GM23338 (cell line): ENCODE measurements at regions not wholly inside any gene's neighbourhood (a gene's known extent, or its start where the extent isn't known, plus 50 kb on each side); places are given as distances from the start of the nearest gene placed in this dataset.

Experiments used
- ATAC-seq: fragments of 200-7000 bp; cut with Tn5 transposase; 3 replicates; pipeline ENCODE4 v1.9.1; 2020
- DNase-seq: peaks from one replicate; pipeline ENCODE4 v3.0.0-alpha.2; 2015; ENCODE audit warnings: low spot score
- H2AFZ ChIP-seq: fragments of 200-600 bp; sonication (generic); 2 replicates; pipeline ENCODE4 v1.8.0; 2016; ENCODE audit warnings: antibody characterized with exemption, mild to moderate bottlenecking, moderate library complexity
- H3F3A ChIP-seq: fragments of 200-600 bp; sonication (generic); replicated peaks from 2 replicates; pipeline ENCODE4 v1.8.0; 2017; ENCODE audit warnings: antibody characterized with exemption, mixed run types, low read depth
- H3K27ac ChIP-seq: fragments of 200-600 bp; sonication (generic); 2 replicates; pipeline ENCODE4 v1.6.1; 2016; ENCODE audit warnings: low read depth
- H3K27me3 ChIP-seq: fragments of 200-600 bp; sonication (generic); 2 replicates; pipeline ENCODE4 v1.8.0; 2016; ENCODE audit warnings: mild to moderate bottlenecking, mixed run types, moderate library complexity; ENCODE audit not compliant: insufficient read depth
- H3K36me3 ChIP-seq: fragments of 200-600 bp; sonication (generic); 2 replicates; pipeline ENCODE4 v1.8.0; 2016; ENCODE audit warnings: mild to moderate bottlenecking; ENCODE audit not compliant: insufficient read depth
- H3K4me1 ChIP-seq: fragments of 200-600 bp; sonication (generic); 2 replicates; pipeline ENCODE4 v1.8.0; 2016; ENCODE audit warnings: mild to moderate bottlenecking, moderate library complexity; ENCODE audit not compliant: insufficient read depth
- H3K4me2 ChIP-seq: fragments of 200-600 bp; sonication (generic); 2 replicates; pipeline ENCODE4 v1.7.1; 2017; ENCODE audit warnings: mixed run types
- H3K4me3 ChIP-seq: fragments of 200-600 bp; sonication (generic); 2 replicates; pipeline ENCODE4 v1.6.1; 2016; ENCODE audit warnings: mixed run types
- H3K79me2 ChIP-seq: fragments of 200-600 bp; sonication (generic); replicated peaks from 2 replicates; pipeline ENCODE4 v1.8.0; 2017; ENCODE audit warnings: mild to moderate bottlenecking; ENCODE audit not compliant: insufficient read depth
- H3K9me2 ChIP-seq: fragments of 200-600 bp; sonication (generic); 2 replicates; pipeline ENCODE4 v1.8.0; 2017; ENCODE audit not compliant: insufficient read depth
- H4K20me1 ChIP-seq: fragments of 200-600 bp; sonication (generic); replicated peaks from 2 replicates; pipeline ENCODE4 v1.8.0; 2017; ENCODE audit warnings: mild to moderate bottlenecking; ENCODE audit not compliant: insufficient read depth
- H3K27ac Mint-ChIP-seq: 2 replicates; pipeline ENCODE4 v1.8.0; 2020; ENCODE audit warnings: inconsistent platforms, mild to moderate bottlenecking, moderate library complexity, mixed read lengths
- H3K27me3 Mint-ChIP-seq: 3 replicates; pipeline ENCODE4 v1.8.0; 2022; ENCODE audit warnings: low read depth, mild to moderate bottlenecking, moderate library complexity, mixed read lengths, inconsistent platforms; ENCODE audit not compliant: insufficient read depth, poor library complexity
- H3K36me3 Mint-ChIP-seq: 3 replicates; pipeline ENCODE4 v1.8.0; 2021; ENCODE audit warnings: low read depth, mild to moderate bottlenecking, inconsistent platforms, moderate library complexity, mixed read lengths
- H3K4me1 Mint-ChIP-seq: 3 replicates; pipeline ENCODE4 v1.8.0; 2020; ENCODE audit warnings: mild to moderate bottlenecking, inconsistent platforms, mixed read lengths
- H3K4me3 Mint-ChIP-seq: 3 replicates; pipeline ENCODE4 v1.8.0; 2021; ENCODE audit warnings: moderate library complexity, mild to moderate bottlenecking, inconsistent platforms, mixed read lengths
- H3K9me3 Mint-ChIP-seq: 3 replicates; pipeline ENCODE4 v1.8.0; 2020; ENCODE audit warnings: moderate library complexity, mild to moderate bottlenecking, inconsistent platforms, mixed read lengths
- CREB1 ChIP-seq: fragments of 250-450 bp; sonication (Bioruptor Pico); IDR thresholded peaks from 2 replicates; pipeline ENCODE4 v1.5.0; 2020; ENCODE audit warnings: low read depth, mild to moderate bottlenecking, moderate library complexity
- EZH2 ChIP-seq: fragments of 200-600 bp; sonication (generic); IDR thresholded peaks from one replicate; pipeline ENCODE4 v1.8.0; 2017; ENCODE audit warnings: antibody characterized with exemption, mild to moderate bottlenecking, low read depth; ENCODE audit not compliant: unreplicated experiment
- EZH2phosphoT487 ChIP-seq: fragments of 200-600 bp; sonication (generic); IDR thresholded peaks from one replicate; pipeline ENCODE4 v1.8.1; 2018; ENCODE audit warnings: antibody characterized with exemption; ENCODE audit not compliant: unreplicated experiment
- JUNB ChIP-seq: IDR thresholded peaks from one replicate; pipeline ENCODE4 v1.6.1; 2016; ENCODE audit warnings: antibody characterized with exemption; ENCODE audit not compliant: unreplicated experiment
- NANOG ChIP-seq: IDR thresholded peaks from 2 replicates; pipeline ENCODE4 v1.6.1; 2016; ENCODE audit warnings: antibody characterized with exemption, borderline replicate concordance
- POLR2AphosphoS5 ChIP-seq: IDR thresholded peaks from 2 replicates; pipeline ENCODE4 v1.6.1; 2016; ENCODE audit warnings: antibody characterized with exemption, low read depth
- STAT1 ChIP-seq: IDR thresholded peaks from one replicate; pipeline ENCODE4 v1.6.1; 2016; ENCODE audit warnings: antibody characterized with exemption; ENCODE audit not compliant: unreplicated experiment
- ZNF114 ChIP-seq: fragments of 250-450 bp; sonication (Bioruptor Pico); IDR thresholded peaks from 2 replicates; pipeline ENCODE4 v1.5.0; 2020; ENCODE audit warnings: mild to moderate bottlenecking, moderate library complexity
- ZNF331 ChIP-seq: fragments of 250-450 bp; sonication (Bioruptor Pico); IDR thresholded peaks from 2 replicates; pipeline ENCODE4 v1.5.0; 2020; ENCODE audit warnings: low read depth, mild to moderate bottlenecking, moderate library complexity
- ZNF462 ChIP-seq: fragments of 250-450 bp; sonication (Bioruptor Pico); IDR thresholded peaks from 2 replicates; pipeline ENCODE4 v1.5.0; 2020; ENCODE audit warnings: mild to moderate bottlenecking, moderate library complexity
- TF ChIP-seq, protein P1 (sequence below): IDR thresholded peaks from 2 replicates; pipeline ENCODE4 v1.6.1; 2016; ENCODE audit warnings: antibody characterized with exemption
- TF ChIP-seq, protein P2 (sequence below), 2 experiments: fragments of 200-600 bp in 1 of 2; sonication (generic) in 1 of 2; conservative IDR thresholded peaks; 2 replicates each; pipeline versions ENCODE4 v1.5.1 to v1.6.1; 2016 to 2017; ENCODE audit warnings: antibody characterized with exemption in 2 of 2, low read depth in 2 of 2, mild to moderate bottlenecking in 2 of 2, moderate library complexity in 1 of 2
- TF ChIP-seq, protein P3 (sequence below): IDR thresholded peaks from one replicate; pipeline ENCODE4 v1.6.1; 2018; ENCODE audit warnings: antibody characterized with exemption; ENCODE audit not compliant: unreplicated experiment

DNA sequence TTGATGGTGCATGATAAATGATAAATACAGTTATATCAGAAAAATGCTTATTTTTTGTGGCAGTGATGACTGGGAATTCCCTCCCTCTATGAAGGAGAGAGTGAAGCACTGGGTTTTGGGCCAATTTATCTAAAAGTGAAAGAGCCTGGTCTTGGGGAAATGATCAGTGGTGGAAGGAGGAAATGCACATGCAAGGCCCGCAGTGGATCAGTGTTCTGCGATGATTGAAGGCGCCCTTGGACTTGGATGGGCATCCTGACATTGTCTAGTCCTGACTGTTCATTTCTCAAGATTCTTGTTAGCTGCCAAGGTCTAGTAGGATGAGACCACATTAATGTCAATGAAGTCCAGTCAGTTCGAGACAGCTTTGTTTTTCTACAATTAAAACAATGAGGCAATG is 272.0 kb upstream of the SLC35B3 start:
- H4K20me1 ChIP-seq = no peaks in the 10 kb centered on the region
- no peaks in the 10 kb centered on the region; the same call in 1 of the 2 replicates for H3K4me1 ChIP-seq
- H3K4me2 ChIP-seq = no peak overlapping the region
- H3K9me2 ChIP-seq = no peaks in the 10 kb centered on the region
- H3K4me3 ChIP-seq = no peak overlapping the region
- no peaks in the 10 kb centered on the region for H3K9me3 Mint-ChIP-seq
- no peaks in the 10 kb centered on the region for H3F3A ChIP-seq
- no peaks in the 10 kb centered on the region for H3K36me3 Mint-ChIP-seq
- H3K4me3 Mint-ChIP-seq = no peak overlapping the region
- no peaks in the 10 kb centered on the region for H3K79me2 ChIP-seq
- no peaks in the 10 kb centered on the region for H3K36me3 ChIP-seq
- no peak overlapping the region for H3K27ac Mint-ChIP-seq
- no peaks in the 10 kb centered on the region for H3K27me3 ChIP-seq
- TF ChIP-seq ZNF462 (CRISPR knock-in tag) = no peak
- no peak for TF ChIP-seq JUNB
- TF ChIP-seq, protein P1, sequence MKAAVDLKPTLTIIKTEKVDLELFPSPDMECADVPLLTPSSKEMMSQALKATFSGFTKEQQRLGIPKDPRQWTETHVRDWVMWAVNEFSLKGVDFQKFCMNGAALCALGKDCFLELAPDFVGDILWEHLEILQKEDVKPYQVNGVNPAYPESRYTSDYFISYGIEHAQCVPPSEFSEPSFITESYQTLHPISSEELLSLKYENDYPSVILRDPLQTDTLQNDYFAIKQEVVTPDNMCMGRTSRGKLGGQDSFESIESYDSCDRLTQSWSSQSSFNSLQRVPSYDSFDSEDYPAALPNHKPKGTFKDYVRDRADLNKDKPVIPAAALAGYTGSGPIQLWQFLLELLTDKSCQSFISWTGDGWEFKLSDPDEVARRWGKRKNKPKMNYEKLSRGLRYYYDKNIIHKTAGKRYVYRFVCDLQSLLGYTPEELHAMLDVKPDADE = no peak
- TF ChIP-seq EZH2 = no peak
- TF ChIP-seq, protein P2, sequence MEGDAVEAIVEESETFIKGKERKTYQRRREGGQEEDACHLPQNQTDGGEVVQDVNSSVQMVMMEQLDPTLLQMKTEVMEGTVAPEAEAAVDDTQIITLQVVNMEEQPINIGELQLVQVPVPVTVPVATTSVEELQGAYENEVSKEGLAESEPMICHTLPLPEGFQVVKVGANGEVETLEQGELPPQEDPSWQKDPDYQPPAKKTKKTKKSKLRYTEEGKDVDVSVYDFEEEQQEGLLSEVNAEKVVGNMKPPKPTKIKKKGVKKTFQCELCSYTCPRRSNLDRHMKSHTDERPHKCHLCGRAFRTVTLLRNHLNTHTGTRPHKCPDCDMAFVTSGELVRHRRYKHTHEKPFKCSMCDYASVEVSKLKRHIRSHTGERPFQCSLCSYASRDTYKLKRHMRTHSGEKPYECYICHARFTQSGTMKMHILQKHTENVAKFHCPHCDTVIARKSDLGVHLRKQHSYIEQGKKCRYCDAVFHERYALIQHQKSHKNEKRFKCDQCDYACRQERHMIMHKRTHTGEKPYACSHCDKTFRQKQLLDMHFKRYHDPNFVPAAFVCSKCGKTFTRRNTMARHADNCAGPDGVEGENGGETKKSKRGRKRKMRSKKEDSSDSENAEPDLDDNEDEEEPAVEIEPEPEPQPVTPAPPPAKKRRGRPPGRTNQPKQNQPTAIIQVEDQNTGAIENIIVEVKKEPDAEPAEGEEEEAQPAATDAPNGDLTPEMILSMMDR (conservative IDR thresholded peaks at IDR 0.05; ENCODE audit: low read depth in 2 of 2) = no peak
- no peak for TF ChIP-seq EZH2phosphoT487
- no peak for TF ChIP-seq ZNF331
- TF ChIP-seq NANOG = no peak
- no peak for TF ChIP-seq POLR2AphosphoS5
- no peak for TF ChIP-seq CREB1 (CRISPR knock-in tag)
- TF ChIP-seq, protein P3, sequence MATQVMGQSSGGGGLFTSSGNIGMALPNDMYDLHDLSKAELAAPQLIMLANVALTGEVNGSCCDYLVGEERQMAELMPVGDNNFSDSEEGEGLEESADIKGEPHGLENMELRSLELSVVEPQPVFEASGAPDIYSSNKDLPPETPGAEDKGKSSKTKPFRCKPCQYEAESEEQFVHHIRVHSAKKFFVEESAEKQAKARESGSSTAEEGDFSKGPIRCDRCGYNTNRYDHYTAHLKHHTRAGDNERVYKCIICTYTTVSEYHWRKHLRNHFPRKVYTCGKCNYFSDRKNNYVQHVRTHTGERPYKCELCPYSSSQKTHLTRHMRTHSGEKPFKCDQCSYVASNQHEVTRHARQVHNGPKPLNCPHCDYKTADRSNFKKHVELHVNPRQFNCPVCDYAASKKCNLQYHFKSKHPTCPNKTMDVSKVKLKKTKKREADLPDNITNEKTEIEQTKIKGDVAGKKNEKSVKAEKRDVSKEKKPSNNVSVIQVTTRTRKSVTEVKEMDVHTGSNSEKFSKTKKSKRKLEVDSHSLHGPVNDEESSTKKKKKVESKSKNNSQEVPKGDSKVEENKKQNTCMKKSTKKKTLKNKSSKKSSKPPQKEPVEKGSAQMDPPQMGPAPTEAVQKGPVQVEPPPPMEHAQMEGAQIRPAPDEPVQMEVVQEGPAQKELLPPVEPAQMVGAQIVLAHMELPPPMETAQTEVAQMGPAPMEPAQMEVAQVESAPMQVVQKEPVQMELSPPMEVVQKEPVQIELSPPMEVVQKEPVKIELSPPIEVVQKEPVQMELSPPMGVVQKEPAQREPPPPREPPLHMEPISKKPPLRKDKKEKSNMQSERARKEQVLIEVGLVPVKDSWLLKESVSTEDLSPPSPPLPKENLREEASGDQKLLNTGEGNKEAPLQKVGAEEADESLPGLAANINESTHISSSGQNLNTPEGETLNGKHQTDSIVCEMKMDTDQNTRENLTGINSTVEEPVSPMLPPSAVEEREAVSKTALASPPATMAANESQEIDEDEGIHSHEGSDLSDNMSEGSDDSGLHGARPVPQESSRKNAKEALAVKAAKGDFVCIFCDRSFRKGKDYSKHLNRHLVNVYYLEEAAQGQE = no peak
- no peak for TF ChIP-seq ZNF114
- no peak for TF ChIP-seq STAT1
- no peak overlapping the region for H3K27ac ChIP-seq
- DNase-seq (no peak), ATAC-seq (no peak)
- H3K27me3 Mint-ChIP-seq = no peaks in the 10 kb centered on the region
- H3K4me1 Mint-ChIP-seq = peaks cover 6% of the 10 kb centered on the region; the same call in 2 of the 3 replicates
- no peak overlapping the region for H2AFZ ChIP-seq
